ENCODE measurements at regions not wholly inside any gene's neighbourhood (a gene's known extent, or its start where the extent isn't known, plus 50 kb on each side); places are given as distances from the start of the nearest gene placed in this dataset.
"Not testable (repeated sequence)": the region's sequence is repeated elsewhere in the genome, so short reads cannot be mapped to it uniquely, and the experiment has no call there.

DNA sequence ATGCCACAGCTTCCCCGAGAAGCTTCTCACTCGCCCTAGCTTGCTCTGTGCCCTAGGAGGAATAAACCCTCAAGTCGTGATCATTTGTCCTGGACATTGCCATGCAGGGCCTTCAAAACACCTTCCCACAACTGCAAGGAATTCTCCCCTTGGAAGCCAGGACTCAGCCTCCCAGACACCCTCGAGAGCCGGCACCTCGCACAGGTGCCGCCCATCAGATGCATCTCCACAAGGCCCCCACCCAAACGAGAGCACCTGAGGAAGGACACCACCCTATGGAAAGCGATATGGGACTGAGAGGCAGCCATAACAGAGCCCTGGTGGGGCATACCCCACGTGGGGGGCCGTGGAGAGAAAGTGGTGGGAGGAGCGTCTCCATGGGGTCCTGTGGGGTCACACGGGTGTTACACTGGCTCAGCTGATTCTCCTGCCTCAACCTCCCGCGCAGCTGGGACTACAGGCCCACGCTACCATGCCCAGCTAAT lies 77.6 kb upstream of the FOXK1 start:
- H3K27ac ChIP-seq, result no peak overlapping the region
- TF ChIP-seq CTCF (conservative IDR thresholded peaks at IDR 0.05), result no peak

DNA sequence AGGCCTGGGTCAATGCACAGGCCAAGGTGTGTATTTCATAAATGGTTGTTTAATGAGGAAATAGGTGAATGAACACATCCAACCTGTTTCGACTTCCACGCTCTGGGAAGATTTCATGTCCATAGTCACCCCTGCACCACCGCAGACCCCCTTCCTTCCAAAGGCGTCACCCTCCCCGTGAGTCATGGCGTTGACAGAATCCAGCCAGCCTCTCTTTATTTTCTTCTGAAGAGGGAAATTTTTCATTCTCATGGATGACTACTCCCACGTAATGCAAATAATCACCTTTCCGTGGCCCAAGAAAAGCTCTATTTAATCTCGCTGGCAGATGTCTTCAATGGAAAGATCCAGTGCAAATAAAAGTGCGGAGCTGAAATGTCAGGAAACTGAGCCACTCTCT lies 75.3 kb upstream of the FOXK1 start:
- TF ChIP-seq CTCF (conservative IDR thresholded peaks at IDR 0.05), result no peak
- no peak overlapping the region for H3K27ac ChIP-seq

- no peak overlapping the region for H3K27ac ChIP-seq
- no peak for TF ChIP-seq CTCF (conservative IDR thresholded peaks at IDR 0.05)
These were observed 74.8 kb upstream of the FOXK1 start for GRCh38 chr7:4607311-4607729.

- not testable (repeated sequence) for H3K27ac ChIP-seq
These were observed 72.5 kb upstream of the FOXK1 start for GRCh38 chr7:4609576-4609975.

GRCh38 chr7:4610768-4611467 lies 71.2 kb upstream of the FOXK1 start:
- TF ChIP-seq CTCF (conservative IDR thresholded peaks at IDR 0.05), result peak; percentile 83
- H3K27ac ChIP-seq, result no peak overlapping the region

- no peak for TF ChIP-seq CTCF (conservative IDR thresholded peaks at IDR 0.05)
- H3K27ac ChIP-seq, result no peak overlapping the region
These were observed 69.9 kb upstream of the FOXK1 start for GRCh38 chr7:4612237-4612636.

DNA sequence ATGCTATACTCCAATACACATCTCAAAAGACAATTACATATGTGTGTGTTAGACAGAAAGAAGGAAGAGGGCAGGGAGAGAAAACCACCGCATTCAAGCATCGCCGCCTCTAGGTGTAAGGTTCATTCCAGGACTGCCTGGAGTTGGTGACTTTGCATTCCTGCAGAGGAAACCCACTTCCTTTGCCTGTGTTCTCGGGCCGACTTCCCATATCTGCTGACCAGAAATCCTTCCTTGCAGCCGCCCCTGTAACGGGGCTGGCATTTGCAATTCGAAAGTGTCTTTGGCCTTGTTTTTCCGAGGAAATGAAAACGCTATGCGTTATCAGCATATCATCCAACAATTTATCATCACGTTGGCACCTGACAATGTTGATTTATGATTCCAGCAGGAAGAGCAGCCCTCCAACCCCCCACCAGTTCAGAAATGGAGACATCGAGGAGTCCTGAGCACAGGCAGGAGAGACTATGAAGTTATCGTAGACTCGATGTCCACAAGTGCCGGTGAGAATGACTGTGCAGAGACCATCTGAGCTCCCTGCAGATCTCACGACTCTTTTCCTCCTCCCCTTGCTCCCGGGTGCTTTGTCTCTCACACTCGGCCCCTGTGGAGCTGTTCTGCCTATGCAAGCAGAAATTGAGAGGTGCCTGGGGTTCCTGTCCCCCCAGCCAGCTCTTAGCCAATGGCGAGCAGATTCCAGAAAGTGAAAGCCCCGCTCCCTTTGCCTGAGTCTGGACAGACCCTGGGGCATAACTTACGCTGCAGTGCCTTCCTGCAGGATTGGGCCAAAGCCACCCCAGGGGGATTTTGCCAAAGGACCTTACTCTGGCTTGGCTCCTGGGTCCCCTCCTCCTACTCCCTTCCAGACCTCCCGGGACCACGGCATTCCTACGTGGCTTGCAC lies 68.9 kb upstream of the FOXK1 start:
- H3K27ac ChIP-seq, result no peak overlapping the region
- no peak for TF ChIP-seq CTCF (conservative IDR thresholded peaks at IDR 0.05)
